ENCODE measurements at regions not wholly inside any gene's neighbourhood (a gene's known extent, or its start where the extent isn't known, plus 50 kb on each side); places are given as distances from the start of the nearest gene placed in this dataset.

DNA sequence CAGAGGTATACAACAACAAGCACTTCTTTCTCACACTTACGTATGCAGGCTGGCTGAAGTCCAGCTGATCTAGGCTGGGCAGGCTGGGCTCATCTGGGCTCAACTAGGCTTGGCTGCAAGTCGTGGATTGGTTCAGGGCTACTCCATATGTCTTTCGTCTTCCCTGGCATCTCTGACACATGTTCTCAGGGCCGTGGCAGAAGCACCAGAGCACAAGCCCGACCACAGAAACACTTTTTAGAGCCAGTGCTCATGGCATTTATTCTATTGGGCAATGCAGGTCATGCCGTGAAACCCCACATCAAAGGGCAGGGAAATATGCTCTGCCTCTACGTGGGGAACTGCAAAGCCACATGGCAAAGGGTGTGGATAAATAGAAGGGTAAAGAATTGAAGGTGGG is 93.8 kb downstream of the RIN2 start:
- TF ChIP-seq SNAI2 (CRISPR knock-in tag; IDR thresholded peaks at IDR 0.05) (no peak), ZFP30 (CRISPR knock-in tag; IDR thresholded peaks at IDR 0.05) (no peak), ISL1 (CRISPR knock-in tag; IDR thresholded peaks at IDR 0.05) (no peak), CREB5 (CRISPR knock-in tag; IDR thresholded peaks at IDR 0.05; ENCODE audit: low read depth) (no peak), ARNTL (CRISPR knock-in tag; IDR thresholded peaks at IDR 0.05; ENCODE audit: borderline replicate concordance, low read depth) (no peak), ZNF565 (CRISPR knock-in tag; conservative IDR thresholded peaks at IDR 0.05; ENCODE audit: low read depth) (no peak), RARB (CRISPR knock-in tag; IDR thresholded peaks at IDR 0.05) (no peak), CSDC2 (CRISPR knock-in tag; IDR thresholded peaks at IDR 0.05) (no peak), PPARA (CRISPR knock-in tag; IDR thresholded peaks at IDR 0.05; ENCODE audit: borderline replicate concordance) (no peak), ZFP3 (CRISPR knock-in tag; IDR thresholded peaks at IDR 0.05) (no peak), TCF4 (CRISPR knock-in tag; IDR thresholded peaks at IDR 0.05; ENCODE audit: borderline replicate concordance) (no peak), BACH2 (CRISPR knock-in tag; IDR thresholded peaks at IDR 0.05; ENCODE audit: borderline replicate concordance) (no peak)
- TF ChIP-seq, protein P1, sequence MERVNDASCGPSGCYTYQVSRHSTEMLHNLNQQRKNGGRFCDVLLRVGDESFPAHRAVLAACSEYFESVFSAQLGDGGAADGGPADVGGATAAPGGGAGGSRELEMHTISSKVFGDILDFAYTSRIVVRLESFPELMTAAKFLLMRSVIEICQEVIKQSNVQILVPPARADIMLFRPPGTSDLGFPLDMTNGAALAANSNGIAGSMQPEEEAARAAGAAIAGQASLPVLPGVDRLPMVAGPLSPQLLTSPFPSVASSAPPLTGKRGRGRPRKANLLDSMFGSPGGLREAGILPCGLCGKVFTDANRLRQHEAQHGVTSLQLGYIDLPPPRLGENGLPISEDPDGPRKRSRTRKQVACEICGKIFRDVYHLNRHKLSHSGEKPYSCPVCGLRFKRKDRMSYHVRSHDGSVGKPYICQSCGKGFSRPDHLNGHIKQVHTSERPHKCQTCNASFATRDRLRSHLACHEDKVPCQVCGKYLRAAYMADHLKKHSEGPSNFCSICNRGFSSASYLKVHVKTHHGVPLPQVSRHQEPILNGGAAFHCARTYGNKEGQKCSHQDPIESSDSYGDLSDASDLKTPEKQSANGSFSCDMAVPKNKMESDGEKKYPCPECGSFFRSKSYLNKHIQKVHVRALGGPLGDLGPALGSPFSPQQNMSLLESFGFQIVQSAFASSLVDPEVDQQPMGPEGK (CRISPR knock-in tag; IDR thresholded peaks at IDR 0.05; ENCODE audit: borderline replicate concordance): no peak
